Left lung (tissue), 4 donors: ENCODE measurements at regions not wholly inside any gene's neighbourhood (a gene's known extent, or its start where the extent isn't known, plus 50 kb on each side); places are given as distances from the start of the nearest gene placed in this dataset.

Experiments
- ATAC-seq: fragments of 200-7000 bp; cut with Tn5 transposase; one replicate; pipeline ENCODE4 v1.9.1; 2020; ENCODE audit warnings: moderate library complexity
- DNase-seq, 4 donors: peaks; one replicate each; pipeline ENCODE4 v3.0.0-alpha.2; 2013 to 2020
- H3K27ac ChIP-seq, 2 donors: fragments of 200-600 bp; sonication (generic) in 1 of 2; one replicate each; pipeline versions ENCODE4 v1.5.0 to v1.8.0; 2020 to 2021
- H3K27me3 ChIP-seq, 2 donors: fragments of 200-600 bp; sonication (generic) in 1 of 2; one replicate each; pipeline versions ENCODE4 v1.5.0 to v1.8.0; 2020 to 2021
- H3K36me3 ChIP-seq, 2 donors: fragments of 200-600 bp; sonication (generic) in 1 of 2; one replicate each; pipeline versions ENCODE4 v1.5.0 to v1.8.0; 2020 to 2021
- H3K4me1 ChIP-seq, 2 donors: fragments of 200-600 bp; one replicate each; pipeline ENCODE4 v1.8.0; 2021
- H3K4me3 ChIP-seq, 2 donors: fragments of 200-600 bp; sonication (generic) in 1 of 2; one replicate each; pipeline versions ENCODE4 v1.5.0 to v1.8.0; 2020 to 2021; ENCODE audit warnings: mild to moderate bottlenecking in 1 of 2
- H3K9me3 ChIP-seq, 2 donors: fragments of 200-600 bp; sonication (generic) in 1 of 2; one replicate each; pipeline versions ENCODE4 v1.5.0 to v1.8.0; 2020 to 2021
- intact Hi-C, 2 donors: fragments of 100-400 bp; cut with DNase I; formaldehyde crosslinking; loops; one replicate each; pipeline versions ENCODE4 v1.11.2 to v1.14.2; 2022
- TF ChIP-seq, protein P1 (sequence below), 2 donors: fragments of 200-600 bp; sonication (generic) in 1 of 2; IDR thresholded peaks; one replicate each; pipeline versions ENCODE4 v1.5.0 to v1.8.0; 2021; ENCODE audit warnings: antibody characterized with exemption in 2 of 2
- donor health status: DM: no; HTN: yes; CAD: no.
- donor health status: DM: no; HTN: no; CAD: no.

DNA sequence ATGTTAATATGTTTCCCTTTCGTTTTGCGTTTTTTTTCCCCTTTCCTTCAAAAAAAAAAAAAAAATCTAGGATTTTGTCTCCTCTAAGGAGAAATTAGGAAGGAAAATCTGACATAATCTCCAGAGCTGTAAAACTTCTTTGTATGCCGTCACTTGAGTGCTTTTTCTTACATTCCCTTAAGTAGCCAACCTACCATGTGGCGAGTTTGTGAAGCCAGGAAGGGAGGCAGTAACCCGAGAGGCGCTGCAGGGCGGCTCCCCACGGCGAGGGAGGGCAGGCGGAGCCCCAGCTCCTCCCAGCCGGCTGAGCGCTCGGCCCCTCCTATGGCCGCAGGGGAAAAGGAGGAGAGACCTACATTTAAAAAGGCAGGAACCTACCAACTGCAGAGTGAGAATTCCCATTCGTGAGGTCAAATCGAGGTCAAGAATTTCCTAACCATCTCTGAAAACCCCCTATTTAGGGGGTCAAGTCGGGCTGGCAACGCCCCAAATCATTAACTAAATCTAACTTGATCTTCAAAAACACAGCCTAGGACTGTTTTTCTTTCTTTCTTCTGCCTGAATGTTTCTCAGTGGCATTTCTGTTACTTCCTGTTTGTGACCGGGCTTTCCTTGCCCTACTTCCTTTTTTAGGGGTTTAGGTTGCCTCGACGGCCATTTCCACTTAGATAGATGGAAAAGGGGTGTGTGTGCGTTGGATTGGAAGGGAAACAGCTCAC, 345.1 kb upstream of the KLF3 start:
- ATAC-seq (peak; percentile 97), DNase-seq (peak; percentile 86 to 97 (median 94))
- no peaks in the 10 kb centered on the region for H3K27me3 ChIP-seq
- TF ChIP-seq, protein P1, sequence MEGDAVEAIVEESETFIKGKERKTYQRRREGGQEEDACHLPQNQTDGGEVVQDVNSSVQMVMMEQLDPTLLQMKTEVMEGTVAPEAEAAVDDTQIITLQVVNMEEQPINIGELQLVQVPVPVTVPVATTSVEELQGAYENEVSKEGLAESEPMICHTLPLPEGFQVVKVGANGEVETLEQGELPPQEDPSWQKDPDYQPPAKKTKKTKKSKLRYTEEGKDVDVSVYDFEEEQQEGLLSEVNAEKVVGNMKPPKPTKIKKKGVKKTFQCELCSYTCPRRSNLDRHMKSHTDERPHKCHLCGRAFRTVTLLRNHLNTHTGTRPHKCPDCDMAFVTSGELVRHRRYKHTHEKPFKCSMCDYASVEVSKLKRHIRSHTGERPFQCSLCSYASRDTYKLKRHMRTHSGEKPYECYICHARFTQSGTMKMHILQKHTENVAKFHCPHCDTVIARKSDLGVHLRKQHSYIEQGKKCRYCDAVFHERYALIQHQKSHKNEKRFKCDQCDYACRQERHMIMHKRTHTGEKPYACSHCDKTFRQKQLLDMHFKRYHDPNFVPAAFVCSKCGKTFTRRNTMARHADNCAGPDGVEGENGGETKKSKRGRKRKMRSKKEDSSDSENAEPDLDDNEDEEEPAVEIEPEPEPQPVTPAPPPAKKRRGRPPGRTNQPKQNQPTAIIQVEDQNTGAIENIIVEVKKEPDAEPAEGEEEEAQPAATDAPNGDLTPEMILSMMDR (IDR thresholded peaks at IDR 0.05), result peak in 1 of 2 donors; percentile 31
- H3K4me3 ChIP-seq, result peak overlapping the region; percentile 5 to 35
- peaks cover 8 to 31% of the 10 kb centered on the region in 2 donors for H3K4me1 ChIP-seq
- H3K27ac ChIP-seq, result peak overlapping the region; percentile 87 to 94
- no peaks in the 10 kb centered on the region for H3K36me3 ChIP-seq
- H3K9me3 ChIP-seq, result no peaks in the 10 kb centered on the region
- intact Hi-C loops, result loop anchor here in 1 of 2 donors (5.0 kb wide), 1 partner anchor 353 kb away; no protein-coding TSS in a partner anchor

GRCh38 chr4:38319456-38320342, 344.3 kb upstream of the KLF3 start:
- peak; percentile 93 to 97 (median 96) for DNase-seq
- Histone ChIP-seq H3K27ac (peak overlapping the region; percentile 87 to 94), H3K9me3 (no peaks in the 10 kb centered on the region), H3K4me1 (peaks cover 8 to 31% of the 10 kb centered on the region in 2 donors), H3K36me3 (no peaks in the 10 kb centered on the region), H3K4me3 (peak overlapping the region in 1 of 2 donors; percentile 35), H3K27me3 (no peaks in the 10 kb centered on the region)
- intact Hi-C loops, result loop anchor here in 1 of 2 donors (5.0 to 10.0 kb wide), 2 partner anchors 255 to 353 kb away; no protein-coding TSS in a partner anchor
- ATAC-seq, result peak; percentile 94
- TF ChIP-seq, protein P1 (IDR thresholded peaks at IDR 0.05), result peak; percentile 99

DNA sequence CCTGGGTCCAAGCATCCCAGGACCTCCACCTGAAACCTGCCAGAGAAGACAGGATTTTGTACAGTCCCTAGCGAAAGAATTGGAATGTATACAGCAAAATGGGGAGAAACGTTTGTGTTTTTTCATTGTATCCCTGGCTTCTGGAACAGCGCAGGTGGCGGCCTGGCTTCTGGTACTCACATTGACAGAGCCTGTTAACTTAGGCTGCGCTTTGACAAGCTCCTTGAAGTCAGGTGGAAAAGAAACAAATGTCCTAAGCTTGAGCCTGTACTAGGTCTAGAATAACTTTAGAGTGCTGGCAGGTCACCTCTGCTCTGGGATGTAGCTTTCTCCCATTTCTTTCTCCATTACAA, 343.7 kb upstream of the KLF3 start:
- DNase-seq (no peak), ATAC-seq (no peak)
- Histone ChIP-seq H3K4me3 (no peak overlapping the region), H3K9me3 (no peaks in the 10 kb centered on the region), H3K27ac (peak overlapping the region in 1 of 2 donors; percentile 94), H3K27me3 (no peaks in the 10 kb centered on the region), H3K36me3 (no peaks in the 10 kb centered on the region), H3K4me1 (peaks cover 8 to 31% of the 10 kb centered on the region in 2 donors)
- TF ChIP-seq, protein P1 (IDR thresholded peaks at IDR 0.05), result no peak
- intact Hi-C loops, result loop anchor here in 1 of 2 donors (10.0 kb wide), 1 partner anchor 256 kb away; no protein-coding TSS in a partner anchor

DNA sequence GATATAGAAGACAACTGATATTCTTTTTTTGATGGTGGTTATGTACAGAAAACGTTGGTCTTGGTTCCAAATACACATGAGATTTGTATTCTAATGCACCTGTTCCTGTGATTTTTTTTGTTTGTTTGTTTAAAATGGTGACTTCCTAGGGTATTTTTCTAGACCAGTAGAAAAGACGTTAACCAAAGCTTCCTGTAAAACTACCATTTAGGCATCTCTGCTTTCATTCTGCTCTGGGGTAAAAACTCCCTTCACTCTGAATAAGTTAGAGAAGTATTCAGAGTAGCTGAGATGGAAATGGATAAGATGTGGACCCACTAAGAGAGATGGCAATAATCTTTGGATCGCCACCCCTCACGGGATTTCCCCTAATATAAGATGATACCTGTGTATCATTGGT, 343.2 kb upstream of the KLF3 start:
- Histone ChIP-seq H3K27ac (no peak overlapping the region), H3K4me3 (no peak overlapping the region), H3K36me3 (no peaks in the 10 kb centered on the region), H3K27me3 (no peaks in the 10 kb centered on the region), H3K4me1 (peaks cover 8 to 31% of the 10 kb centered on the region in 2 donors), H3K9me3 (no peaks in the 10 kb centered on the region)
- intact Hi-C loops, result loop anchor here in 1 of 2 donors (10.0 kb wide), 1 partner anchor 256 kb away; no protein-coding TSS in a partner anchor
- TF ChIP-seq, protein P1 (IDR thresholded peaks at IDR 0.05), result no peak
- no peak for DNase-seq
- no peak for ATAC-seq
